ENCODE measurements at regions not wholly inside any gene's neighbourhood (a gene's known extent, or its start where the extent isn't known, plus 50 kb on each side); places are given as distances from the start of the nearest gene placed in this dataset.

DNA sequence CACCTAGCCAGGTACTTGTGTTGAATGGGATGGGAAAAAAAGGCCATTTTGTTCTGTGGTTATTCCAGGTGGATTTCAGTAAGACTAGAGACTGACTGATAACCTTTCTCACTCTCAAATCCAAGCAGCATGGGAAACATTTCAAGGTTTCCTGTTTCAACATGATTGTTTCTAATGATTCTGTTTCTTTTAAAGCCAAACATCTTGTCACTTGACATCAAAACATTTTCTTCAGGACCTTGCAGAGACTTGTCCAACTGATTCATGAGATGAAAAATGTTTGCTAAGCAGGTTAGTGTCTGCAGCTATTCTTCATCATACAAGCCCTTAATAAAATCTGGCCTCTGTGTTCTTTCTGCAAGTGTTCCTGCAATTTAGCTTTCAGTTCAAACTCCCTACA, 456.5 kb upstream of the CWC22 start:
- Histone ChIP-seq H4K91ac (ENCODE audit: insufficient read depth, low read depth, low read length) (no peak overlapping the region), H3K4me2 (ENCODE audit: low read depth, low read length) (no peak overlapping the region), H4K5ac (ENCODE audit: low read depth, low read length) (no peak overlapping the region), H3K4ac (ENCODE audit: low read depth, low read length) (no peak overlapping the region), H2BK20ac (ENCODE audit: low read depth, low read length) (no peak overlapping the region), H3K79me1 (ENCODE audit: low read depth in 1 of 2, low read length in 2 of 2) (no peaks in the 10 kb centered on the region), H2AK9ac (replicated peaks; ENCODE audit: low read depth, low read length, poor library complexity) (no peak overlapping the region), H3K9me3 (ENCODE audit: control insufficient read depth, insufficient read depth, low read length) (no peaks in the 10 kb centered on the region), H2AK5ac (ENCODE audit: low read depth, low read length) (no peak overlapping the region), H3K23ac (ENCODE audit: low read depth, low read length) (no peak overlapping the region), H3K36me3 (ENCODE audit: control insufficient read depth, insufficient read depth, low read length) (no peaks in the 10 kb centered on the region), H2AFZ (replicated peaks; ENCODE audit: low read length, poor library complexity) (no peak overlapping the region), H3K4me1 (ENCODE audit: control insufficient read depth, insufficient read depth, low read length) (no peaks in the 10 kb centered on the region), H3K9ac (ENCODE audit: low read depth, low read length) (no peak overlapping the region), H3K27ac (ENCODE audit: insufficient read depth, low read length) (no peak overlapping the region), H3K56ac (ENCODE audit: extremely low read depth, insufficient read depth, low read length) (no peak overlapping the region), H4K20me1 (ENCODE audit: insufficient read depth, low read length) (no peaks in the 10 kb centered on the region), H4K8ac (ENCODE audit: low read depth in 2 of 2, low read length in 2 of 2) (no peak overlapping the region), H2BK15ac (ENCODE audit: low read depth, low read length) (no peak overlapping the region), H2BK5ac (ENCODE audit: low read depth, low read length, poor library complexity, severe bottlenecking) (no peak overlapping the region), H3K27me3 (ENCODE audit: control insufficient read depth, insufficient read depth, low read length) (no peaks in the 10 kb centered on the region), H3K9me1 (ENCODE audit: insufficient read depth, low read length) (no peaks in the 10 kb centered on the region), H3K18ac (ENCODE audit: low read depth, low read length) (no peak overlapping the region), H3K14ac (replicated peaks; ENCODE audit: low read depth, low read length) (no peak overlapping the region), H2BK120ac (ENCODE audit: low read depth, low read length) (no peak overlapping the region), H3K4me3 (ENCODE audit: insufficient read depth, low read depth, low read length) (no peak overlapping the region)
- TF ChIP-seq NFE2L2 (IDR thresholded peaks at IDR 0.05; ENCODE audit: low read depth, low read length) (no peak), MXI1 (IDR thresholded peaks at IDR 0.05; ENCODE audit: borderline replicate concordance, low read depth, low read length) (no peak), CHD1 (IDR thresholded peaks at IDR 0.05; ENCODE audit: low read depth, low read length) (no peak)
- TF ChIP-seq, protein P1, sequence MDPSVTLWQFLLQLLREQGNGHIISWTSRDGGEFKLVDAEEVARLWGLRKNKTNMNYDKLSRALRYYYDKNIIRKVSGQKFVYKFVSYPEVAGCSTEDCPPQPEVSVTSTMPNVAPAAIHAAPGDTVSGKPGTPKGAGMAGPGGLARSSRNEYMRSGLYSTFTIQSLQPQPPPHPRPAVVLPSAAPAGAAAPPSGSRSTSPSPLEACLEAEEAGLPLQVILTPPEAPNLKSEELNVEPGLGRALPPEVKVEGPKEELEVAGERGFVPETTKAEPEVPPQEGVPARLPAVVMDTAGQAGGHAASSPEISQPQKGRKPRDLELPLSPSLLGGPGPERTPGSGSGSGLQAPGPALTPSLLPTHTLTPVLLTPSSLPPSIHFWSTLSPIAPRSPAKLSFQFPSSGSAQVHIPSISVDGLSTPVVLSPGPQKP (IDR thresholded peaks at IDR 0.05; ENCODE audit: borderline replicate concordance, low read depth, low read length) = no peak
- TF ChIP-seq, protein P2, sequence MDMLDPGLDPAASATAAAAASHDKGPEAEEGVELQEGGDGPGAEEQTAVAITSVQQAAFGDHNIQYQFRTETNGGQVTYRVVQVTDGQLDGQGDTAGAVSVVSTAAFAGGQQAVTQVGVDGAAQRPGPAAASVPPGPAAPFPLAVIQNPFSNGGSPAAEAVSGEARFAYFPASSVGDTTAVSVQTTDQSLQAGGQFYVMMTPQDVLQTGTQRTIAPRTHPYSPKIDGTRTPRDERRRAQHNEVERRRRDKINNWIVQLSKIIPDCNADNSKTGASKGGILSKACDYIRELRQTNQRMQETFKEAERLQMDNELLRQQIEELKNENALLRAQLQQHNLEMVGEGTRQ (IDR thresholded peaks at IDR 0.05; ENCODE audit: low read depth, low read length) = no peak
- intact Hi-C loops (cut with micrococcal nuclease) (no loop called here), in situ Hi-C loops (cut with MboI; ENCODE audit: low sequenced_read_pairs) (no loop called here), dilution Hi-C loops (cut with HindIII; ENCODE audit: low sequenced_read_pairs, unreplicated experiment) (no loop called here)
- POLR2A ChIA-PET (ENCODE audit: unreplicated experiment) = no interaction called here
- CTCF ChIA-PET = no interaction called here
- DNase-seq (no peak), ATAC-seq (ENCODE audit: low read depth) (no peak)
- no TSS peak for BruUV-seq (replicated peaks)
